ENCODE measurements at regions not wholly inside any gene's neighbourhood (a gene's known extent, or its start where the extent isn't known, plus 50 kb on each side); places are given as distances from the start of the nearest gene placed in this dataset.

GRCh38 chr18:60010984-60011383, 111.2 kb downstream of the PMAIP1 start:
- H3K4me3 ChIP-seq (ENCODE audit: low read depth, low read length), result no peak overlapping the region
- TF ChIP-seq, protein P1, sequence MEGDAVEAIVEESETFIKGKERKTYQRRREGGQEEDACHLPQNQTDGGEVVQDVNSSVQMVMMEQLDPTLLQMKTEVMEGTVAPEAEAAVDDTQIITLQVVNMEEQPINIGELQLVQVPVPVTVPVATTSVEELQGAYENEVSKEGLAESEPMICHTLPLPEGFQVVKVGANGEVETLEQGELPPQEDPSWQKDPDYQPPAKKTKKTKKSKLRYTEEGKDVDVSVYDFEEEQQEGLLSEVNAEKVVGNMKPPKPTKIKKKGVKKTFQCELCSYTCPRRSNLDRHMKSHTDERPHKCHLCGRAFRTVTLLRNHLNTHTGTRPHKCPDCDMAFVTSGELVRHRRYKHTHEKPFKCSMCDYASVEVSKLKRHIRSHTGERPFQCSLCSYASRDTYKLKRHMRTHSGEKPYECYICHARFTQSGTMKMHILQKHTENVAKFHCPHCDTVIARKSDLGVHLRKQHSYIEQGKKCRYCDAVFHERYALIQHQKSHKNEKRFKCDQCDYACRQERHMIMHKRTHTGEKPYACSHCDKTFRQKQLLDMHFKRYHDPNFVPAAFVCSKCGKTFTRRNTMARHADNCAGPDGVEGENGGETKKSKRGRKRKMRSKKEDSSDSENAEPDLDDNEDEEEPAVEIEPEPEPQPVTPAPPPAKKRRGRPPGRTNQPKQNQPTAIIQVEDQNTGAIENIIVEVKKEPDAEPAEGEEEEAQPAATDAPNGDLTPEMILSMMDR (IDR thresholded peaks at IDR 0.05; ENCODE audit: insufficient read depth, low read depth, low read length, missing control alignments), result no peak
- DNase-seq (ENCODE audit: low read depth), result no peak

DNA sequence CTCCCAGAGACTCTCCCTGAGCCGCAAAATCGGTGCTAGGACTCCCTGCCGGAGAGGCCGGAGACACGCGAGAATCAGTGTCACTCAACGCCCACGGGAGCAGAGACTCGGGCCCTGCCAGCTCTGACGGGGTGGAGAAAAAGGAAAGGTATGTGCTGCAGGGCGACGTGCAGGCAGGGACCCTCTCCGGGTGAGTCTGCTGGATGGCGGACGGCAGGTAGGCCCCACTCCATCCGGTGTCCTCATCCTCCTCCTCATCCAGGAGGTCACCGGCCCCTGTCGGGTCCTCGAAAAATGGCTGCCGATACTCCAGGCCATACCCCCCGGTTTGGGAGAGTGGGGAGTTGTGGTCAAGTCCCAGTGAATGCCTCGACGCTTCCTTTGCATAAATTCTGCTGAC, 110.7 kb downstream of the PMAIP1 start:
- TF ChIP-seq, protein P1 (IDR thresholded peaks at IDR 0.05; ENCODE audit: insufficient read depth, low read depth, low read length, missing control alignments), result no peak
- H3K4me3 ChIP-seq (ENCODE audit: low read depth, low read length), result no peak overlapping the region
- DNase-seq (ENCODE audit: low read depth), result no peak

DNA sequence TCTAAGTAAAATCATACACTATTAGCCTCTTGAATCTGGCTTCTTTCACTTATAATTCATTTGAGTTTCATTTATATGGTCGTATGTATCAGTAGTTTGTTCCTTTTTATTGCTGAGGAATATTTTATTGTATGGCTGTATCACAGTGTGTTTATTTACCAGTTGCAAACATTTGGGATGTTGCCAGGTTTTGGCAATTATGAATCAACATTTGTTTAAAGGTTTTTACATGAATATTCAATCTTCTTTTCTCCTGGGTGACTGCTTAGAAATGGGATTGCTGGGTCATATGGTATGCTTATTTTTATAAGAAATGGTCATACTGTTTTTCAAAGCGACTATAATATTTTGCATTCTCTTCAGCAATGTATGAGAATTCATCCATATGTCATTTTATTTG, 107.9 kb downstream of the PMAIP1 start:
- TF ChIP-seq, protein P1 (IDR thresholded peaks at IDR 0.05; ENCODE audit: insufficient read depth, low read depth, low read length, missing control alignments), result no peak
- no peak overlapping the region for H3K4me3 ChIP-seq (ENCODE audit: low read depth, low read length)
- no peak for DNase-seq (ENCODE audit: low read depth)

GRCh38 chr18:60003610-60004185, 103.9 kb downstream of the PMAIP1 start:
- no peak overlapping the region for H3K4me3 ChIP-seq (ENCODE audit: low read depth, low read length)
- TF ChIP-seq, protein P1 (IDR thresholded peaks at IDR 0.05; ENCODE audit: insufficient read depth, low read depth, low read length, missing control alignments), result no peak
- no peak for DNase-seq (ENCODE audit: low read depth)

DNA sequence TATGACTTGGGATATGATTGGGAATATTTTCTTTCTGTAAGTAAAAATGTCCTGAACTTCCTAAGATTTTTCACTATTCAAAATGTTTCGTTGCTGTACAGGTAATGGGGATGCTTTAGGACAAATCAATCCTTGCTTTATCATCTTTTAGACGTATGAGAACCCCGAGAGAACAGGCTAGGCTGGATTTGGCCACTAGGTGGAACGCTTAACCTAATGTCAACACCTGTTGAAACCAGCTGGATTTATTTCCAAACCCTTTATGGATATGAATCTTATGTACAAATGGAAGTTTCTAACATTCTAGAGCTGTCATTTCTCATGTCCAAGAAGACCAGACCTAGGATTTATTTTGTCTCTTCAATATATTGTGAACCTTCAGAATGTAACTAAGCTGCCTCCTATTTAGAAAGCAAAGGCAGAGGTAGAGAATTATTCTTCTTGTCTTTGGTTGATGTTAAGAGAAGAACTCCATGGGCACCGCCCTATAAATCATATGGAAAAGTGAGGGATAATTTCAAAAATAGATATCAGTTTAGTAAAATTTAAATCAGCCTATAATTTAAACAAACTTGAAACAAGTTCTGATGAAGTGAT, 96.7 kb downstream of the PMAIP1 start:
- TF ChIP-seq, protein P1 (IDR thresholded peaks at IDR 0.05; ENCODE audit: insufficient read depth, low read depth, low read length, missing control alignments), result peak; percentile 72
- H3K4me3 ChIP-seq (ENCODE audit: low read depth, low read length), result no peak overlapping the region
- peak; percentile 48 for DNase-seq (ENCODE audit: low read depth)

- TF ChIP-seq, protein P1 (IDR thresholded peaks at IDR 0.05; ENCODE audit: insufficient read depth, low read depth, low read length, missing control alignments), result peak; percentile 17
Observed at GRCh38 chr18:59994357-59994756, 94.6 kb downstream of the PMAIP1 start.

GRCh38 chr18:59993560-59993959, 93.8 kb downstream of the PMAIP1 start:
- no peak for DNase-seq (ENCODE audit: low read depth)
- TF ChIP-seq, protein P1 (IDR thresholded peaks at IDR 0.05; ENCODE audit: insufficient read depth, low read depth, low read length, missing control alignments), result no peak

More at GRCh38 chr18:59994357-59994756, 94.6 kb downstream of the PMAIP1 start:
- DNase-seq (ENCODE audit: low read depth), result peak; percentile 56
- no peak overlapping the region for H3K4me3 ChIP-seq (ENCODE audit: low read depth, low read length)

More at GRCh38 chr18:59993560-59993959, 93.8 kb downstream of the PMAIP1 start:
- H3K4me3 ChIP-seq (ENCODE audit: low read depth, low read length), result no peak overlapping the region
